GM12864 (cell line): ENCODE measurements at regions not wholly inside any gene's neighbourhood (a gene's known extent, or its start where the extent isn't known, plus 50 kb on each side); places are given as distances from the start of the nearest gene placed in this dataset.

ENCODE experiments used
- DNase-seq: peaks from one replicate; pipeline ENCODE4 v3.0.0-alpha.2; 2011; ENCODE audit warnings: low read depth
- H3K4me3 ChIP-seq: 2 replicates; pipeline ENCODE4 v1.5.1; 2011; ENCODE audit warnings: mild to moderate bottlenecking, low read depth, low read length, control low read depth
- CTCF ChIP-seq: IDR thresholded peaks from 2 replicates; pipeline ENCODE4 v1.5.1; 2011; ENCODE audit warnings: low read depth, mild to moderate bottlenecking, moderate library complexity, low read length, control low read depth, inconsistent platforms; ENCODE audit errors: missing control alignments

- DNase-seq, result no peak
- no peak overlapping the region for H3K4me3 ChIP-seq
- TF ChIP-seq CTCF, result no peak
Observed at GRCh38 chr3:72580246-72580756, 267.9 kb downstream of the SHQ1 start.

GRCh38 chr3:72579581-72580245, 268.5 kb downstream of the SHQ1 start:
- H3K4me3 ChIP-seq, result no peak overlapping the region
- DNase-seq, result no peak
- TF ChIP-seq CTCF, result no peak

GRCh38 chr3:72579191-72579580, 269.1 kb downstream of the SHQ1 start:
- H3K4me3 ChIP-seq, result no peak overlapping the region
- DNase-seq, result no peak
- TF ChIP-seq CTCF, result no peak

- DNase-seq, result no peak
- no peak overlapping the region for H3K4me3 ChIP-seq
- no peak for TF ChIP-seq CTCF
Observed at GRCh38 chr3:72577190-72577589, 271.1 kb downstream of the SHQ1 start.

- no peak overlapping the region for H3K4me3 ChIP-seq
- no peak for DNase-seq
- TF ChIP-seq CTCF, result no peak
Observed at GRCh38 chr3:72576563-72576962, 271.7 kb downstream of the SHQ1 start.

- TF ChIP-seq CTCF, result no peak
- no peak overlapping the region for H3K4me3 ChIP-seq
- no peak for DNase-seq
Observed at GRCh38 chr3:72574144-72574543, 274.1 kb downstream of the SHQ1 start.

- no peak for DNase-seq
- no peak for TF ChIP-seq CTCF
- H3K4me3 ChIP-seq, result no peak overlapping the region
Observed at GRCh38 chr3:72573051-72573450, 275.2 kb downstream of the SHQ1 start.
